ENCODE measurements at regions not wholly inside any gene's neighbourhood (a gene's known extent, or its start where the extent isn't known, plus 50 kb on each side); places are given as distances from the start of the nearest gene placed in this dataset.
"Not testable (repeated sequence)": the region's sequence is repeated elsewhere in the genome, so short reads cannot be mapped to it uniquely, and the experiment has no call there.

DNA sequence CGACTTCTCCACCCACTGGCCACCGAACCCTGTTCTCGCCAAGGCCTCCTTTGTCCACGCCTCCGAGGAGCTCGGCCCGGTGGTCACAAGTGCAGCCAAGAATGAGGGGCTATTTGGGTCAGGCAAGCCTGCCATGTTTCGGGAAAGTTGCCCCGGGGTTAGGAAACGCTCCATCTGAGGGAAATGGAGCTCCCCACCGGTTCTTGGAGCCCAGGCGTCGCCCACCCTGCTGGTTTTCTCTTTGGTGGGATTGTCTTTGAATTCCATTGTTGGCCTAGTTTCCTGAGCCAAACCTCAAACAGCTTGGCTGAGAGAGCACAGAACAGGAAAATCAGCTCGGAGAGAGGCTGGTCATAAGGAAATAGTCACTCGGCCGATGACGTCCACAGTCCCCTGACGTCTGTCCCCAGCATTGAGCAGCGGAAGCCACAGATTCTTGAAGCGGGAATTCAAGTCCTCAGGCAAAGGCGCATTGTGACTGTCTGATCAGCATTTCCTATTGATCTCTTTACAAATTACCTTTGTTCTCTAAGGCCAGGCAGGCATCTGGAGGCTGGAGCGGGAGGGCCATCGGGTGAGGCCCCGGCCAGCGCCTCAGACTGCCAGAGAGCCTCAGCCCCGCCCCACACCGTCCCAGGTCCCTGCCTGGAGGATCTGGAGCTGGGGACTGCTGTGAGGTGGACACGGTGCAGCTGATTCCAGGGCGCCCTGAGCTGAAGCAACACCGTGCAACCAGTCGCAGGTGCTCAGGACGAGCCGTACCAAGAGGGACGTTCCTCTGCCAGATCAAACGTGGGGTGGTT, 138.6 kb downstream of the DLL1 start:
- Histone ChIP-seq H3K9me3 (ENCODE audit: low read length) (no peaks in the 10 kb centered on the region), H3K9ac (ENCODE audit: low read length) (no peak overlapping the region), H3K4me3 (ENCODE audit: low read depth in 1 of 2, low read length in 2 of 2) (no peak overlapping the region), H3K4me1 (ENCODE audit: insufficient read depth, low read length) (peaks cover 11% of the 10 kb centered on the region), H3K27me3 (ENCODE audit: control insufficient read depth in 1 of 2, insufficient read depth in 2 of 2, low read length in 2 of 2) (no peaks in the 10 kb centered on the region), H3K27ac (ENCODE audit: low read depth, low read length) (no peak overlapping the region), H3K36me3 (ENCODE audit: insufficient read depth, low read length) (no peaks in the 10 kb centered on the region)

DNA sequence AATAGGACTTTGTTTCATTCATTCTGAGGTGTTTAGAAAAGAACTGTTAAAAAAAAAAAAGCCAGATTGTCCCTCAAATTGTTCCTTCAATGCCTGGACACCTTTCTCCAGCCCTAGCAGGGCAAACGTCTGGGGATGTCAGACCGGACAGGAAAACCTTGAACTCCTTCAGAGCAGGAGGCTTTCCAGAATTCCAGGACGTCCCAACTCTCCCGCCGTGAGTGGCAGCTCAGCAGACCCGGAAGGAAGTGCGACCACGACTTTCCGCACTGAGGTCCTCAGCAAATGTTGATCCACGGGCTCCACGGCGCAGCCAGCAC, 139.1 kb downstream of the DLL1 start:
- H3K9ac ChIP-seq (ENCODE audit: low read length), result no peak overlapping the region
- H3K4me1 ChIP-seq (ENCODE audit: insufficient read depth, low read length), result peaks cover 14% of the 10 kb centered on the region
- no peak overlapping the region for H3K4me3 ChIP-seq (ENCODE audit: low read depth in 1 of 2, low read length in 2 of 2)
- H3K36me3 ChIP-seq (ENCODE audit: insufficient read depth, low read length), result no peaks in the 10 kb centered on the region
- no peaks in the 10 kb centered on the region for H3K9me3 ChIP-seq (ENCODE audit: low read length)
- H3K27me3 ChIP-seq (ENCODE audit: control insufficient read depth in 1 of 2, insufficient read depth in 2 of 2, low read length in 2 of 2), result no peaks in the 10 kb centered on the region
- no peak overlapping the region for H3K27ac ChIP-seq (ENCODE audit: low read depth, low read length)

DNA sequence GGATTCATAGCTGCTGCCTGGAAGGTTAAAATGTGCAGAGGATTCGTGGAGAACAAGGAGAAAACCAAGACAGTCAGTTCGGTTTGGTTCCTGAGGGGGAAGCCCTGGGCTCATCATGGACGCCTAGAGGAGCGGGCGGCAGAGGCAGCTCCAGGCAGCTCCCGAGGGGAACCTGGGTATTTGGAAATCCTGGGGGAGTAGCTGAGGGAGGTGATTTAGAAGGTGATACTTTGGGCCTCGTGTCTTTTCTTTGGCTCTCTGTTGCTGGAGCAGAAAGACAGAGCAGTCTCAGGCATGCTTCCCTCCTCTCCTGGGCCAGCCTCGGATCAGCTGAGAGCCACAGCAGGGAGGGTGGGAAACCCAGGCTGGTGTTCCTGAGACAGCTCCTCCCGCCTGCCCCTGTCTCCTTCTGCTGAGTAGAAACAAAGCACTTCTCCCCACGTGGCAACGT, 139.5 kb downstream of the DLL1 start:
- H3K36me3 ChIP-seq (ENCODE audit: insufficient read depth, low read length), result no peaks in the 10 kb centered on the region
- H3K9me3 ChIP-seq (ENCODE audit: low read length), result no peaks in the 10 kb centered on the region
- H3K27ac ChIP-seq (ENCODE audit: low read depth, low read length), result no peak overlapping the region
- no peak overlapping the region for H3K9ac ChIP-seq (ENCODE audit: low read length)
- H3K4me1 ChIP-seq (ENCODE audit: insufficient read depth, low read length), result peaks cover 14% of the 10 kb centered on the region
- no peak overlapping the region for H3K4me3 ChIP-seq (ENCODE audit: low read depth in 1 of 2, low read length in 2 of 2)
- H3K27me3 ChIP-seq (ENCODE audit: control insufficient read depth in 1 of 2, insufficient read depth in 2 of 2, low read length in 2 of 2), result no peaks in the 10 kb centered on the region

DNA sequence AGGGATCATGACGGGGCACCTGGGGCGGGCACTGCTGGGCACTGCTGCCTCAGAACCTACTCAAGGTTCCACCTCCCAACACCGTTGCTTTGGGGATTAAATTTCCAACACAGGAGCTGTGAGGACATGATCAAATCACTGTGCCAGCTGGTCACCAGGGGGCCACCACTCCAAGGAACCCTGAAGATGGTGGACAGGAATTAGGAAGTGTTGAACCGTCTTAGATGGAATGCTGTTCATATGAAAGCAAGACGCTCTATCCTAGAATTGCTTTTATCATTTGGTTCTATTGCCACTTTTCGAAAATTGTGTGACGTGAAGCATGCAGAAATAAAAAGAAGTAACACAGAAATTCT, 140.3 kb downstream of the DLL1 start:
- H3K9ac ChIP-seq (ENCODE audit: low read length), result no peak overlapping the region
- peaks cover 14% of the 10 kb centered on the region for H3K4me1 ChIP-seq (ENCODE audit: insufficient read depth, low read length)
- no peak overlapping the region for H3K4me3 ChIP-seq (ENCODE audit: low read depth in 1 of 2, low read length in 2 of 2)
- no peaks in the 10 kb centered on the region for H3K27me3 ChIP-seq (ENCODE audit: control insufficient read depth in 1 of 2, insufficient read depth in 2 of 2, low read length in 2 of 2)
- no peaks in the 10 kb centered on the region for H3K36me3 ChIP-seq (ENCODE audit: insufficient read depth, low read length)
- H3K9me3 ChIP-seq (ENCODE audit: low read length), result no peaks in the 10 kb centered on the region
- no peak overlapping the region for H3K27ac ChIP-seq (ENCODE audit: low read depth, low read length)

DNA sequence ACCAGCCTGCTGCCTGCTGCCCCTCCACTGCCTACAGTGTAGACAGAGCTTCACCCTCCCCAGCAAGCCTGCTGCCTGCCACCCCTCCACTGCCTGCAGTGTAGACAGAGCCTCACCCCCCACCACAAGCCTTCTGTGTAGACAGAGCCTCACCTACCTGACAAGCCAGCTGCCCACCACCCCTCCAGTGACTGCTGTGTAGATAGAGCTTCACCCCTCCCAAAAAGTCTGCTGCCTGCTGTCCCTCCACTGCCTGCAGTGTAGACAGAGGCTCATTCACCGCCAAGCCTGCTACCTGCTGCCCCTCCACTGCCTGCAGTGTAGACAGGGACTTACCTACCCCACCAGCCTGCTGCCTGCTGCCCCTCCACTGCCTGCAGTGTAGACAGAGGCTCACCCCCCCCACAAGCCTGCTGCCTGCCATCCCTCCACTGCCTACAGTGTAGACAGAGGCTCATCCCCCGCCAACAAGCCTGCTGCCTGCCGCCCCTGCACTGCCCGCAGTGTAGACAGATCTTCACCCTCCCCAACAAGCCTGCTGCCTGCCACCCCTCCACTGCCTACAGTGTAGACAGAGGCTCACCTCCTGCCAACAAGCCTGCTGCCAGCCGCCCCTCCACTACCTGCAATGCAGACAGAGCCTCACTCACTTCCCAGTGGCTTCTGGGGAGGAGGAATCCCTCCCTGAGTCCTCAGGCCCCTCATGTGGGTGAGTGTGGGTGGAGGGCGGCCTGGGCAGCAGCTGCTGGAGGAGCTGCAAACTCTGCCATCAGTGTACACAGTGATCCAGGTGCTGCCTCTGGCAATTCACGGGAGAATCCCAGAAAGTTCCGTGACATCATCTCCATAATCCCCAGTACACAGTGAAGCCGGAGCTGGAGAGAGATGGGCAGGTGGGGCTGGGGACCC, 140.9 kb downstream of the DLL1 start:
- no peak overlapping the region for H3K4me3 ChIP-seq (ENCODE audit: low read depth in 1 of 2, low read length in 2 of 2)
- H3K27me3 ChIP-seq (ENCODE audit: control insufficient read depth in 1 of 2, insufficient read depth in 2 of 2, low read length in 2 of 2), result no peaks in the 10 kb centered on the region
- no peak overlapping the region for H3K9ac ChIP-seq (ENCODE audit: low read length)
- H3K9me3 ChIP-seq (ENCODE audit: low read length), result no peaks in the 10 kb centered on the region
- peaks cover 14% of the 10 kb centered on the region for H3K4me1 ChIP-seq (ENCODE audit: insufficient read depth, low read length)
- no peaks in the 10 kb centered on the region for H3K36me3 ChIP-seq (ENCODE audit: insufficient read depth, low read length)
- H3K27ac ChIP-seq (ENCODE audit: low read depth, low read length), result no peak overlapping the region

DNA sequence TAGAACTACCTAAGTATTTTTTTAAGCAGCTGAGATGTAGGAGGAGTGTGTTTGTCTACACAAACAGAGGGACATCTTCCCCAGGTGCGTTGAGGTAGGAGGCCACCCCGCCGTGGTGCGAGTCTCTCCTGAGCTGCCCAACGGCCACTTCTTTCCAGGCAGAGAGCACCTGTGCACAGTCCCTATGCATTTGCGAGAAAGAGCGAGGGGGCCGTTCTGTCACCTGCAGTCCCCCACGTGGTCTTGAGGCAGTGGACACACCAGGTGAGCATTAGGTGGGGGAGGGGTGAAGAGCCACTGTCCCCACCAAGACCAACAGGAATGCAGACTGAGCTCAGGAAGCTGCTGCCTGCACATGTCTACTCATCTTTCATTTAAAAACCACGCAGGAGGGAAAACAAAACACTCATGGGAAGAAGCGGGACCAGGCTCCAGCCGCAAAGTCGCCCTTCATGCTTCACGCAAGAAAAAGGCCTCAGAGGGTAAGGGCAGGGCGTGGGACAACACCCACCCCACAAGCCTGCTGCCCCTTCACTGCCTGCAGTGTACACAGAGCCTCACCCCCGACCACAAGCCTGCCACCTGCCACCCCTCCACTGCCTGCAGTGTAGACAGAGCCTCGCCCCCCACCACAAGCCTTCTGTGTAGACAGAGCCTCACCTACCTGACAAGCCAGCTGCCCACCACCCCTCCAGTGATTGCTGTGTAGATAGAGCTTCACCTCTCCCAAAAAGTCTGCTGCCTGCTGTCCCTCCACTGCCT, 142.0 kb downstream of the DLL1 start:
- H3K4me1 ChIP-seq (ENCODE audit: insufficient read depth, low read length), result peaks cover 14% of the 10 kb centered on the region
- H3K27ac ChIP-seq (ENCODE audit: low read depth, low read length), result no peak overlapping the region
- no peak overlapping the region for H3K9ac ChIP-seq (ENCODE audit: low read length)
- H3K9me3 ChIP-seq (ENCODE audit: low read length), result no peaks in the 10 kb centered on the region
- H3K4me3 ChIP-seq (ENCODE audit: low read depth in 1 of 2, low read length in 2 of 2), result no peak overlapping the region
- no peaks in the 10 kb centered on the region for H3K27me3 ChIP-seq (ENCODE audit: control insufficient read depth in 1 of 2, insufficient read depth in 2 of 2, low read length in 2 of 2)
- H3K36me3 ChIP-seq (ENCODE audit: insufficient read depth, low read length), result no peaks in the 10 kb centered on the region

DNA sequence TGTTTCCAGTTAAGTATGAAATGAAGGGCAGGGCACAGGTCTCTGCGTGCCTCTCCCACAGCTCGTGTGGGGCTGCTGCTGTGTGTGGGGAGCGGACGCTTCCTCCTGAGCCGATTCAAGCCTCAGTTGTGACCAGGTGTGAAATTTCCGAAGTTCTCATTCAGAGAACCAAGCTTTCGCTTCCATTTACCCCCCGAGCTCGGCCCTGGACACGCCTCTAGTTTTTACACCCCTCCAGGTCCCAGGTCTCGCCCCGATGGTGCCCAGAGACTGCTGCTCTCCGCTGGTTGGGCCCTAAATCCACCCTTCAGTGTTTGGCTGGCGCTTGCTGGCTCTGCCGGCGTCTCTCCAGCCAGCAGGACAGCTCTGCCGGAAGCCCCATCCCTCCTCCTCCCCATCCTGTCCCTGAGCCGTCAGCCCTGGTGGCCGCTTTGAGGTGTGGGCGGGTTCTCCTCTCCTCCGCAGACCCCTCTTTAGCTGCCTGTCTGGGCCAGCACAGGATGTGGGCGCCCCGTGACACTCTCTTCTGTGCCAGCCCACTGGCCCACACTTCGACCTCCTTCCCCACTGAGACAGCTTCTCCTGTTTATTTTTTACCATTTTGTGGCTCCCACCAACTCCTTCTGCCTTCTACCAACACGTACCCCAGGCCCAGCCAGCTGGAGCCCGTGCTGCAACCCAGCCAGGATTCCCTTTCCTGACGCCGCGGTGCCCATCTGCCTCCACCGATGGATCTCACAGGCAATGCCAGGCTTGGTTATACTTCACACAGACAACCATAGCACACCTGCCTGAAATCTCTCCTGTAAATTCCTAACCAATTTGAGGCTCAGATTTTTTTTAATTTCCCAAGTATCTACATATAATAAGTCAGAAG, 142.8 kb downstream of the DLL1 start:
- Histone ChIP-seq H3K27ac (ENCODE audit: low read depth, low read length) (no peak overlapping the region), H3K4me1 (ENCODE audit: insufficient read depth, low read length) (peaks cover 10% of the 10 kb centered on the region), H3K4me3 (ENCODE audit: low read depth in 1 of 2, low read length in 2 of 2) (no peak overlapping the region), H3K36me3 (ENCODE audit: insufficient read depth, low read length) (no peaks in the 10 kb centered on the region), H3K9ac (ENCODE audit: low read length) (no peak overlapping the region), H3K9me3 (ENCODE audit: low read length) (no peaks in the 10 kb centered on the region), H3K27me3 (ENCODE audit: control insufficient read depth in 1 of 2, insufficient read depth in 2 of 2, low read length in 2 of 2) (no peaks in the 10 kb centered on the region)

DNA sequence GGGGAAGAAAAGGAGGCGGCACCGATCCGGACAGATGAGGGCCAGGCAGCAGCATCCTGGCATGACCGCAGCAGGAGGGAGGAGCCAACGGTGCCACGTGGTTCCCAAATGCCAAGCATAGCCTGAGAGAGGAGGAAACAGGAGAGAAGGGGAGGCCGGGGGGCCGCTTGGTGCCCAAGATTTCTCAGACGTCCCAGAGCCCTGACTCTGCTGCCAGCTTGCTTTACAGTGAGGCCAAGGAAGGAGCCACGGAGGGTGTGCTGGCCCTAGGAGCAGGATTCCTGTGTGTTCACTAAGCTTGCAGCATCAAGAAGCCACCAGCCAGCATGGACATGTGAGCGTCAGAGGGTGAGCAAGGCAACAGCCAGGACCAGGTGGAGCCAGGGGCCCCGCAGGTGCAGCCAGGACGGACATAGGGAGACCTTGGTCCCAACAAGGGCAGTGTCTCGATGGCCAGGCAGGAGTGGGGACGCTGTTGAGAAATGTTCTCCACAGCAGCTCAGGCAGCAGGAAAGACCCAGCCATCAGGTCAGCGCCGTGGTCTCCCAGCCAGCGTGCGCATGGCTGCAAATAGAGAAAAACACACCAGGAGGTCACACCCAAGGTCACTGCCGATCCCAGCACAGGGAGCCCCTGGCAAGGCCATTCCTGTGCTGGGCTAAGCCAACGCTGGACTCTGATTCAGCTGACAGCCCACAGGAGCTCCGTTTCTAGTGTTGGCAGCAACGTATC, 143.7 kb downstream of the DLL1 start:
- no peaks in the 10 kb centered on the region for H3K27me3 ChIP-seq (ENCODE audit: control insufficient read depth in 1 of 2, insufficient read depth in 2 of 2, low read length in 2 of 2)
- no peaks in the 10 kb centered on the region for H3K9me3 ChIP-seq (ENCODE audit: low read length)
- no peaks in the 10 kb centered on the region for H3K36me3 ChIP-seq (ENCODE audit: insufficient read depth, low read length)
- H3K4me3 ChIP-seq (ENCODE audit: low read depth in 1 of 2, low read length in 2 of 2), result no peak overlapping the region
- H3K9ac ChIP-seq (ENCODE audit: low read length), result no peak overlapping the region
- H3K4me1 ChIP-seq (ENCODE audit: insufficient read depth, low read length), result peaks cover 9% of the 10 kb centered on the region
- no peak overlapping the region for H3K27ac ChIP-seq (ENCODE audit: low read depth, low read length)

DNA sequence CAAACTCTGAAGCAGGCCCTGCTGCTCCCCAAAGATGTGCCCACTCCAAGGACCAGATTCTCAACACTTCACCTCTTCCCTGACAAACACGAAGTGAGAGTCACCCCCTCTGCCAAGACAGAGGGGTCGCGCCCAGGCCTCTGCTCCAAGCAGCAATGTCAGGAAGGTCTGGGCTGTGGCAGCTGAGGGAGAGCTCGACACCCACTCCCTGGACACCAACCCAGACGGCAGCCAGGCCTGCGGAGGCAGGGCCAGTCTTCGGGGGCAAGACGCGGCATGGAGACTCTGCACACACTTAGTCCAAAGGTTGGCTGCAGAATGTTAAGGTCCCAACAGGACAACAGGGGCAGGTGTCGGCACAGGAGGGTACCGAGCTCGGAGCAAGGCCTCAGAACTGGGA, 144.2 kb downstream of the DLL1 start:
- H3K36me3 ChIP-seq (ENCODE audit: insufficient read depth, low read length), result no peaks in the 10 kb centered on the region
- no peaks in the 10 kb centered on the region for H3K27me3 ChIP-seq (ENCODE audit: control insufficient read depth in 1 of 2, insufficient read depth in 2 of 2, low read length in 2 of 2)
- H3K9ac ChIP-seq (ENCODE audit: low read length), result no peak overlapping the region
- H3K9me3 ChIP-seq (ENCODE audit: low read length), result no peaks in the 10 kb centered on the region
- H3K4me3 ChIP-seq (ENCODE audit: low read depth in 1 of 2, low read length in 2 of 2), result no peak overlapping the region
- H3K27ac ChIP-seq (ENCODE audit: low read depth, low read length), result no peak overlapping the region
- H3K4me1 ChIP-seq (ENCODE audit: insufficient read depth, low read length), result peaks cover 9% of the 10 kb centered on the region

DNA sequence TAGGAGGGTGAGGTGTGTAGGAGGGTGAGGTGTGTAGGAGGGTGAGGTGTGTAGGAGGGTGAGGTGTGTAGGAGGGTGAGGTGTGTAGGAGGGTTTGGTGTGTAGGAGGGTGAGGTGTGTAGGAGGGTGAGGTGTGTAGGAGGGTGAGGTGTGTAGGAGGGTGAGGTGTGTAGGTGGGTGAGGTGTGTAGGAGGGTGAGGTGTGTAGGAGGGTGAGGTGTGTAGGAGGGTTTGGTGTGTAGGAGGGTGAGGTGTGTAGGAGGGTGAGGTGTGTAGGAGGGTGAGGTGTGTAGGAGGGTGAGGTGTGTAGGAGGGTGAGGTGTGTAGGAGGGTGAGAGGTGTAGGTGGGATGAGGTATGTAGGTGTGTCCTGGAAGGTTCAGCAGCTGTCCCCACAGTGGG, 144.7 kb downstream of the DLL1 start:
- H3K9ac ChIP-seq (ENCODE audit: low read length); H3K9me3 ChIP-seq (ENCODE audit: low read length); H3K27me3 ChIP-seq (ENCODE audit: control insufficient read depth in 1 of 2, insufficient read depth in 2 of 2, low read length in 2 of 2); H3K4me3 ChIP-seq (ENCODE audit: low read depth in 1 of 2, low read length in 2 of 2); H3K36me3 ChIP-seq (ENCODE audit: insufficient read depth, low read length); H3K4me1 ChIP-seq (ENCODE audit: insufficient read depth, low read length); H3K27ac ChIP-seq (ENCODE audit: low read depth, low read length): not testable (repeated sequence)

Measured in muscle layer of colon (tissue), 2 donors.